ENCODE measurements at regions not wholly inside any gene's neighbourhood (a gene's known extent, or its start where the extent isn't known, plus 50 kb on each side); places are given as distances from the start of the nearest gene placed in this dataset.
A peak's percentile ranks its signal among the peaks of the same experiment; 100 is the strongest.

- DNase-seq: no peak
Measured at GRCh38 chr18:46269275-46269674, 165.1 kb downstream of the HAUS1 start.

GRCh38 chr18:46271488-46271887 lies 167.3 kb downstream of the HAUS1 start:
- no peak for DNase-seq

- no peak for DNase-seq
Measured at GRCh38 chr18:46273861-46274260, 169.7 kb downstream of the HAUS1 start.

- no peak for DNase-seq
Measured at GRCh38 chr18:46274266-46274665, 170.1 kb downstream of the HAUS1 start.

GRCh38 chr18:46275370-46275769 lies 171.2 kb downstream of the HAUS1 start:
- DNase-seq: no peak

- DNase-seq: no peak
Measured at GRCh38 chr18:46276748-46277147, 172.6 kb downstream of the HAUS1 start.

- DNase-seq: no peak
Measured at GRCh38 chr18:46278481-46279465, 174.6 kb downstream of the HAUS1 start.

- DNase-seq: no peak
Measured at GRCh38 chr18:46279673-46280072, 175.5 kb downstream of the HAUS1 start.

GRCh38 chr18:46281185-46282176 lies 177.3 kb downstream of the HAUS1 start:
- peak; percentile 29 to 55 for DNase-seq

GRCh38 chr18:46282177-46282570 lies 178.0 kb downstream of the HAUS1 start:
- DNase-seq: no peak

- no peak for DNase-seq
Measured at GRCh38 chr18:46282646-46283045, 178.5 kb downstream of the HAUS1 start.

- DNase-seq: no peak
Measured at GRCh38 chr18:46283268-46283667, 179.1 kb downstream of the HAUS1 start.

GRCh38 chr18:46283895-46284295 lies 179.7 kb downstream of the HAUS1 start:
- no peak for DNase-seq

GRCh38 chr18:46289463-46289862 lies 185.3 kb downstream of the HAUS1 start:
- DNase-seq: no peak

GRCh38 chr18:46289931-46290330 lies 185.7 kb downstream of the HAUS1 start:
- DNase-seq: no peak

- no peak for DNase-seq
Measured at GRCh38 chr18:46290440-46291020, 186.3 kb downstream of the HAUS1 start.

- DNase-seq: no peak
Measured at GRCh38 chr18:46291149-46291548, 187.0 kb downstream of the HAUS1 start.

- DNase-seq: no peak
Measured at GRCh38 chr18:46293742-46294181, 189.6 kb downstream of the HAUS1 start.

- DNase-seq: no peak
Measured at GRCh38 chr18:46294318-46294717, 190.1 kb downstream of the HAUS1 start.

- DNase-seq: no peak
Measured at GRCh38 chr18:46294751-46295150, 190.6 kb downstream of the HAUS1 start.

GRCh38 chr18:46295416-46295815 lies 191.2 kb downstream of the HAUS1 start:
- no peak for DNase-seq

GRCh38 chr18:46296656-46297055 lies 192.5 kb downstream of the HAUS1 start:
- DNase-seq: no peak

GRCh38 chr18:46297124-46297523 lies 192.9 kb downstream of the HAUS1 start:
- DNase-seq: no peak
